WTC11 (cell line): ENCODE measurements at regions not wholly inside any gene's neighbourhood (a gene's known extent, or its start where the extent isn't known, plus 50 kb on each side); places are given as distances from the start of the nearest gene placed in this dataset.

Source experiments
- ATAC-seq: fragments of 200-7000 bp; cut with Tn5 transposase; 2 replicates; pipeline ENCODE4 v1.10.0; 2021; ENCODE audit warnings: mild to moderate bottlenecking, moderate library complexity
- CTCF ChIA-PET: fragments of 300-600 bp; sonication (Branson Sonifier 250); formaldehyde crosslinking; loops from one replicate; lab custom pipeline; 2021; ENCODE audit warnings: antibody characterized with exemption; lab: Charles Lee
- POLR2A ChIA-PET: fragments of 350-600 bp; sonication (Branson Sonifier 250); formaldehyde crosslinking; loops from one replicate; lab custom pipeline; 2021; ENCODE audit warnings: antibody characterized with exemption; lab: Charles Lee
- DNase-seq: peaks from one replicate; pipeline ENCODE4 v3.0.0; 2021; ENCODE audit warnings: low spot score
- H3K27ac Mint-ChIP-seq: 2 replicates; pipeline ENCODE4 v1.8.0; 2021; ENCODE audit warnings: mixed read lengths
- H3K27me3 Mint-ChIP-seq: 2 replicates; pipeline ENCODE4 v1.8.0; 2021; ENCODE audit warnings: low read depth, mild to moderate bottlenecking, moderate library complexity, mixed read lengths
- H3K36me3 Mint-ChIP-seq: 2 replicates; pipeline ENCODE4 v1.8.0; 2021; ENCODE audit warnings: mixed read lengths
- H3K4me1 Mint-ChIP-seq: 2 replicates; pipeline ENCODE4 v1.8.0; 2022; ENCODE audit warnings: mixed read lengths
- H3K4me3 Mint-ChIP-seq: 2 replicates; pipeline ENCODE4 v1.8.0; 2021; ENCODE audit warnings: mild to moderate bottlenecking, moderate library complexity, mixed read lengths
- H3K9me3 Mint-ChIP-seq: 2 replicates; pipeline ENCODE4 v1.8.0; 2021; ENCODE audit warnings: mixed read lengths
- CBFB ChIP-seq: sonication (generic); formaldehyde crosslinking; IDR thresholded peaks from 2 replicates; pipeline ENCODE4 v1.8.1; 2022; ENCODE audit warnings: mild to moderate bottlenecking, low read depth, missing genetic modification reagents
- EMX1 ChIP-seq: fragments of 250-450 bp; sonication (Bioruptor Pico); IDR thresholded peaks from 2 replicates; pipeline ENCODE4 v1.8.0; 2021; ENCODE audit warnings: mild to moderate bottlenecking
- GTF2I ChIP-seq: fragments of 250-450 bp; sonication (Bioruptor Pico); conservative IDR thresholded peaks from 2 replicates; pipeline ENCODE4 v1.4.0; 2021; ENCODE audit warnings: mild to moderate bottlenecking
- IRF2 ChIP-seq: sonication (generic); formaldehyde crosslinking; IDR thresholded peaks from 2 replicates; pipeline ENCODE4 v1.8.0; 2022; ENCODE audit warnings: low read depth, missing genetic modification reagents, borderline replicate concordance
- KAT7 ChIP-seq: sonication (generic); formaldehyde crosslinking; IDR thresholded peaks from 2 replicates; pipeline ENCODE4 v1.8.1; 2023; ENCODE audit warnings: missing genetic modification reagents, mild to moderate bottlenecking, borderline replicate concordance
- MXD4 ChIP-seq: fragments of 250-450 bp; sonication (Bioruptor Pico); IDR thresholded peaks from 2 replicates; pipeline ENCODE4 v1.8.0; 2021; ENCODE audit warnings: mild to moderate bottlenecking, moderate library complexity, borderline replicate concordance
- MYBL2 ChIP-seq: sonication (generic); formaldehyde crosslinking; IDR thresholded peaks from 2 replicates; pipeline ENCODE4 v1.8.1; 2023; ENCODE audit warnings: mild to moderate bottlenecking, moderate library complexity, missing genetic modification reagents
- NFYB ChIP-seq: sonication (generic); formaldehyde crosslinking; conservative IDR thresholded peaks from 2 replicates; pipeline ENCODE4 v1.8.0; 2022; ENCODE audit warnings: low read depth, missing genetic modification reagents
- NR2C2 ChIP-seq: sonication (generic); formaldehyde crosslinking; IDR thresholded peaks from 2 replicates; pipeline ENCODE4 v1.8.0; 2022; ENCODE audit warnings: mild to moderate bottlenecking, missing genetic modification reagents
- SOX15 ChIP-seq: fragments of 250-450 bp; sonication (Bioruptor Pico); IDR thresholded peaks from 2 replicates; pipeline ENCODE4 v1.9.0; 2021; ENCODE audit warnings: mild to moderate bottlenecking
- ZNF219 ChIP-seq: sonication (generic); formaldehyde crosslinking; IDR thresholded peaks from 2 replicates; pipeline ENCODE4 v1.8.0; 2023; ENCODE audit warnings: missing genetic modification reagents, mild to moderate bottlenecking, borderline replicate concordance
- ZNF263 ChIP-seq: sonication (generic); formaldehyde crosslinking; IDR thresholded peaks from 2 replicates; pipeline ENCODE4 v1.8.1; 2022; ENCODE audit warnings: low read depth, mild to moderate bottlenecking, moderate library complexity, missing genetic modification reagents
- ZNF317 ChIP-seq: sonication (generic); formaldehyde crosslinking; IDR thresholded peaks from 2 replicates; pipeline ENCODE4 v1.8.1; 2023; ENCODE audit warnings: low read depth, mild to moderate bottlenecking, moderate library complexity, missing genetic modification reagents, borderline replicate concordance
- TF ChIP-seq, protein P1 (sequence below): sonication (generic); formaldehyde crosslinking; IDR thresholded peaks from 2 replicates; pipeline ENCODE4 v1.8.1; 2023; ENCODE audit warnings: mild to moderate bottlenecking, moderate library complexity, missing genetic modification reagents
- TF ChIP-seq, protein P2 (sequence below): sonication (generic); formaldehyde crosslinking; IDR thresholded peaks from 2 replicates; pipeline ENCODE4 v1.8.1; 2023; ENCODE audit warnings: mild to moderate bottlenecking, missing genetic modification reagents, moderate library complexity
- TF ChIP-seq, protein P3 (sequence below): sonication (generic); formaldehyde crosslinking; IDR thresholded peaks from 2 replicates; pipeline ENCODE4 v1.8.0; 2023; ENCODE audit warnings: missing genetic modification reagents, mild to moderate bottlenecking, borderline replicate concordance

DNA sequence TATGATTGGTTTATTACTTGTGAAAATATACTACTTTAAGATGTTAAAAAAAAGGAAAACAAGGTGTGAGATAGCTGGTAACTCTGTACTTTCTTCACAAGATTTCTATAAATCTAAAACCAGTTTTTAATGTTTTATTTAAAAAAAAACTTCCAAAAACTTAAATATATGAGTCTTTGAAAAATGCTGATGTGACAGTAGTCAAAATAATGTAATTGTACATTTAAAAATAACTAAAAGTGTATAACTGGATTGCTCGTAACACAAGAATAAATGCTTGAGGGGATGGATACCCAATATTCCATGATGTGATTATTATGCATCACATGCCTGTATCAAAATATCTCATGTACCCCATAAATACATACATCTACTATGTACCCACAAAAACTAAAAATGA is 464.9 kb downstream of the NYAP2 start:
- H3K4me1 Mint-ChIP-seq: no peaks in the 10 kb centered on the region
- CTCF ChIA-PET: no interaction called here
- no peaks in the 10 kb centered on the region for H3K27me3 Mint-ChIP-seq
- no peaks in the 10 kb centered on the region for H3K9me3 Mint-ChIP-seq
- H3K27ac Mint-ChIP-seq: no peak overlapping the region
- no peaks in the 10 kb centered on the region for H3K36me3 Mint-ChIP-seq
- no peak for DNase-seq
- POLR2A ChIA-PET: no interaction called here
- ATAC-seq: no peak
- TF ChIP-seq MXD4 (CRISPR knock-in tag) (no peak), IRF2 (CRISPR knock-in tag) (no peak), ZNF219 (CRISPR knock-in tag) (no peak), KAT7 (CRISPR knock-in tag) (no peak), ZNF317 (CRISPR knock-in tag) (no peak)
- TF ChIP-seq, protein P1, sequence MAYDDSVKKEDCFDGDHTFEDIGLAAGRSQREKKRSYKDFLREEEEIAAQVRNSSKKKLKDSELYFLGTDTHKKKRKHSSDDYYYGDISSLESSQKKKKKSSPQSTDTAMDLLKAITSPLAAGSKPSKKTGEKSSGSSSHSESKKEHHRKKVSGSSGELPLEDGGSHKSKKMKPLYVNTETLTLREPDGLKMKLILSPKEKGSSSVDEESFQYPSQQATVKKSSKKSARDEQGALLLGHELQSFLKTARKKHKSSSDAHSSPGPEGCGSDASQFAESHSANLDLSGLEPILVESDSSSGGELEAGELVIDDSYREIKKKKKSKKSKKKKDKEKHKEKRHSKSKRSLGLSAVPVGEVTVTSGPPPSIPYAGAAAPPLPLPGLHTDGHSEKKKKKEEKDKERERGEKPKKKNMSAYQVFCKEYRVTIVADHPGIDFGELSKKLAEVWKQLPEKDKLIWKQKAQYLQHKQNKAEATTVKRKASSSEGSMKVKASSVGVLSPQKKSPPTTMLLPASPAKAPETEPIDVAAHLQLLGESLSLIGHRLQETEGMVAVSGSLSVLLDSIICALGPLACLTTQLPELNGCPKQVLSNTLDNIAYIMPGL: no peak
- TF ChIP-seq, protein P2, sequence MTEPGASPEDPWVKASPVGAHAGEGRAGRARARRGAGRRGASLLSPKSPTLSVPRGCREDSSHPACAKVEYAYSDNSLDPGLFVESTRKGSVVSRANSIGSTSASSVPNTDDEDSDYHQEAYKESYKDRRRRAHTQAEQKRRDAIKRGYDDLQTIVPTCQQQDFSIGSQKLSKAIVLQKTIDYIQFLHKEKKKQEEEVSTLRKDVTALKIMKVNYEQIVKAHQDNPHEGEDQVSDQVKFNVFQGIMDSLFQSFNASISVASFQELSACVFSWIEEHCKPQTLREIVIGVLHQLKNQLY: no peak
- no peak overlapping the region for H3K4me3 Mint-ChIP-seq

DNA sequence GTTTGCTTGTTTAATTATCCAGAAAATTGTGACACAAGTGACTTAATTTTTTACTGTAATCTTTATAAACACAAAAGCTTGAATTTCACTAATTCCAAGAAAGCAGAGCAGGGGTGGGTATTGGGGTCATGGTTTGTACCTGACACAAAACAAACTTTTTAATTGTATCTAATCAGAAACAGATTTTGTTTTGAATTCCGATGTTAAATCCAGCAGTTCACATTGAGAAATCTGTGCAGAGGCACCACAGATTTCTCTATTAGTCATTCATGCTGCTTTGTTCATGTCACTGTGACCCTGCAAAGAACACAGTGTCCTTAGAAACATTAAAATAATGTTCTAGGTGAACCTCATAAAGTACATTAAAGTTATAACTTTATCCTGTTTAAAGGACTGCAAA is 443.4 kb downstream of the NYAP2 start:
- no peak for TF ChIP-seq IRF2 (CRISPR knock-in tag)
- TF ChIP-seq, protein P3, sequence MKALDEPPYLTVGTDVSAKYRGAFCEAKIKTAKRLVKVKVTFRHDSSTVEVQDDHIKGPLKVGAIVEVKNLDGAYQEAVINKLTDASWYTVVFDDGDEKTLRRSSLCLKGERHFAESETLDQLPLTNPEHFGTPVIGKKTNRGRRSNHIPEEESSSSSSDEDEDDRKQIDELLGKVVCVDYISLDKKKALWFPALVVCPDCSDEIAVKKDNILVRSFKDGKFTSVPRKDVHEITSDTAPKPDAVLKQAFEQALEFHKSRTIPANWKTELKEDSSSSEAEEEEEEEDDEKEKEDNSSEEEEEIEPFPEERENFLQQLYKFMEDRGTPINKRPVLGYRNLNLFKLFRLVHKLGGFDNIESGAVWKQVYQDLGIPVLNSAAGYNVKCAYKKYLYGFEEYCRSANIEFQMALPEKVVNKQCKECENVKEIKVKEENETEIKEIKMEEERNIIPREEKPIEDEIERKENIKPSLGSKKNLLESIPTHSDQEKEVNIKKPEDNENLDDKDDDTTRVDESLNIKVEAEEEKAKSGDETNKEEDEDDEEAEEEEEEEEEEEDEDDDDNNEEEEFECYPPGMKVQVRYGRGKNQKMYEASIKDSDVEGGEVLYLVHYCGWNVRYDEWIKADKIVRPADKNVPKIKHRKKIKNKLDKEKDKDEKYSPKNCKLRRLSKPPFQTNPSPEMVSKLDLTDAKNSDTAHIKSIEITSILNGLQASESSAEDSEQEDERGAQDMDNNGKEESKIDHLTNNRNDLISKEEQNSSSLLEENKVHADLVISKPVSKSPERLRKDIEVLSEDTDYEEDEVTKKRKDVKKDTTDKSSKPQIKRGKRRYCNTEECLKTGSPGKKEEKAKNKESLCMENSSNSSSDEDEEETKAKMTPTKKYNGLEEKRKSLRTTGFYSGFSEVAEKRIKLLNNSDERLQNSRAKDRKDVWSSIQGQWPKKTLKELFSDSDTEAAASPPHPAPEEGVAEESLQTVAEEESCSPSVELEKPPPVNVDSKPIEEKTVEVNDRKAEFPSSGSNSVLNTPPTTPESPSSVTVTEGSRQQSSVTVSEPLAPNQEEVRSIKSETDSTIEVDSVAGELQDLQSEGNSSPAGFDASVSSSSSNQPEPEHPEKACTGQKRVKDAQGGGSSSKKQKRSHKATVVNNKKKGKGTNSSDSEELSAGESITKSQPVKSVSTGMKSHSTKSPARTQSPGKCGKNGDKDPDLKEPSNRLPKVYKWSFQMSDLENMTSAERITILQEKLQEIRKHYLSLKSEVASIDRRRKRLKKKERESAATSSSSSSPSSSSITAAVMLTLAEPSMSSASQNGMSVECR (CRISPR knock-in tag): no peak
- no peak for TF ChIP-seq NR2C2 (CRISPR knock-in tag)
- TF ChIP-seq EMX1 (CRISPR knock-in tag): no peak
- no peak for TF ChIP-seq SOX15 (CRISPR knock-in tag)
- ChIA-PET POLR2A (no interaction called here), CTCF (interaction anchor here (0.5 kb wide), 1 partner anchor 919 kb away, joined by 4 read pairs; no protein-coding TSS in a partner anchor)
- DNase-seq (no peak), ATAC-seq (no peak)
- Mint-ChIP-seq H3K36me3 (no peaks in the 10 kb centered on the region), H3K4me1 (no peaks in the 10 kb centered on the region), H3K4me3 (no peak overlapping the region), H3K27me3 (no peaks in the 10 kb centered on the region), H3K27ac (no peak overlapping the region), H3K9me3 (no peaks in the 10 kb centered on the region)

DNA sequence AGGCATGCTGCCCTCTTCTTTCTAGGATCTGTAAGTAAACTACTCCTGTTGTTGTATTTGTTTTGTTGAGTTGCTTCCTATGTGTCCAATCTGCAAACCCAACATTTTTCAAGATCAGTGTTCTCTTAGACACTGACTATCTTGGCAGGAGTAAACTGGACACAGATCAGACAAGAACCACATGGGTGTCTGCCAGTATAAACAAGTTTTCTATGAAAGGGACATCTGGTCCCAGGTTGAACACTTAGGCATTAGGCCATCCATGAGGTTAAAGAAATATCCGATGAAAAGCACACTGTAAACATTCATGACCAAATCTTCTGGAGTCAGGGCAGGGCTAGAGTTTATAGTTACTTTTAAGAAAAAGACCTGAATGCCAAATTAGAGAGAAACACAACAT is 441.8 kb downstream of the NYAP2 start:
- Mint-ChIP-seq H3K4me3 (no peak overlapping the region), H3K27ac (no peak overlapping the region), H3K4me1 (no peaks in the 10 kb centered on the region), H3K27me3 (no peaks in the 10 kb centered on the region), H3K9me3 (no peaks in the 10 kb centered on the region), H3K36me3 (no peaks in the 10 kb centered on the region)
- TF ChIP-seq KAT7 (CRISPR knock-in tag): no peak
- no peak for TF ChIP-seq SOX15 (CRISPR knock-in tag)
- no peak for TF ChIP-seq CBFB (CRISPR knock-in tag)
- no peak for TF ChIP-seq ZNF263 (CRISPR knock-in tag)
- no peak for TF ChIP-seq NFYB (CRISPR knock-in tag)
- no peak for TF ChIP-seq MYBL2 (CRISPR knock-in tag)
- no peak for TF ChIP-seq GTF2I (CRISPR knock-in tag)
- ATAC-seq: no peak
- ChIA-PET POLR2A (no interaction called here), CTCF (no interaction called here)
- no peak for DNase-seq
